Retina (tissue), 1 donor: ENCODE measurements at regions not wholly inside any gene's neighbourhood (a gene's known extent, or its start where the extent isn't known, plus 50 kb on each side); places are given as distances from the start of the nearest gene placed in this dataset.
"Not testable (repeated sequence)": the region's sequence is repeated elsewhere in the genome, so short reads cannot be mapped to it uniquely, and the experiment has no call there.

ENCODE experiments used
- DNase-seq: peaks from one replicate; pipeline ENCODE4 v3.0.0-alpha.2; 2016

DNA sequence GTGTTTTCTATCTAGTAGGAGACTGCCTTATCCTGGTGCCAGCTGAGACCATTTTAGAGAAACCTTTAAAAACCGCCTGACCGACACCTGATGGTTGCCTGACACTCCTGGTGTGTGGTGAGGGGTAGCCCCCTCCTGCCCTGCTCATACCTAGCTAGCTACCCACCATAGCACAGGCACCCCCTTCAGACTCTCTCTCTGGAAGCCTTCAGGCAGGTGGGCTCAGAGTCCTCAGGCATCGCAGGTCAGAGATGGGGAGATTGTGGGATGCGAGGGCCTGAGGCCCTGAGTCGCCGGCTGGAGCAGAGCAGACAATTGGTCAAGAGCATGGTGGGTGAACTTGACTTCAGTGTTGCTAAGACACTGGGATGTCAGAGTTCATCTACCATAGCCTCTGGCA is 424.6 kb downstream of the BRD1 start:
- no peak for DNase-seq

- DNase-seq: no peak
Measured at GRCh38 chr22:49402169-49402568, 425.5 kb downstream of the BRD1 start.

DNA sequence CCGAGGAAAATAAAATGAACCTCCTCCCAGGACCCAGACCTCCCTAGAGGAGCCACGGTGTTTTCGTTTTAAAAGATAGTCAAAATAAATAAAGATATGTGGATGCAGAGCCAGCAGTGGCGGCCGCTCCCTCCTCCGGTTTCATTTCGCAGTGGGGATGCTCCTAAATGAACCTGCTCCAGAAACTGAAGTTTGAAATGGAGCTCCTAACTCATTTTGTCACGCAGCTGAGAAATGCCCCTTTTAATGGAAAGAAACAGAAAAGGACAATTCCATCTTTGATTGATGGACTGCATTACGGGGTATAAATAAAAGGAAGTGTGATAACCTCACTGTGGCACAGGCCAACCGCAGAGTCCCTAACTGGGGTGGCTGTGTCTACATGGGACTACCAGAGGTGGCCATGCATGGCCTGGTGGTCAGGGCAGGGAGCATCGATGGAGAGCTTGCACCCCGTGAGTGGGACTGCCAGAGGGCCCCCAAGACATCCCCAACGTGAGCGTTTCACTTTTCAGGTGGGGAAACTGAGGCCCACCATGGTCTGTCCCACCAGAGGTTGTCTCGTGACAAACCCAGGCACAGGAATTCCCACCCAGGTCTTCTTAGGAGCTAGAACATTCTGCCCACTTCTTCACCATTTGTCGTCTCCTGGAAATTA is 426.6 kb downstream of the BRD1 start:
- no peak for DNase-seq

DNA sequence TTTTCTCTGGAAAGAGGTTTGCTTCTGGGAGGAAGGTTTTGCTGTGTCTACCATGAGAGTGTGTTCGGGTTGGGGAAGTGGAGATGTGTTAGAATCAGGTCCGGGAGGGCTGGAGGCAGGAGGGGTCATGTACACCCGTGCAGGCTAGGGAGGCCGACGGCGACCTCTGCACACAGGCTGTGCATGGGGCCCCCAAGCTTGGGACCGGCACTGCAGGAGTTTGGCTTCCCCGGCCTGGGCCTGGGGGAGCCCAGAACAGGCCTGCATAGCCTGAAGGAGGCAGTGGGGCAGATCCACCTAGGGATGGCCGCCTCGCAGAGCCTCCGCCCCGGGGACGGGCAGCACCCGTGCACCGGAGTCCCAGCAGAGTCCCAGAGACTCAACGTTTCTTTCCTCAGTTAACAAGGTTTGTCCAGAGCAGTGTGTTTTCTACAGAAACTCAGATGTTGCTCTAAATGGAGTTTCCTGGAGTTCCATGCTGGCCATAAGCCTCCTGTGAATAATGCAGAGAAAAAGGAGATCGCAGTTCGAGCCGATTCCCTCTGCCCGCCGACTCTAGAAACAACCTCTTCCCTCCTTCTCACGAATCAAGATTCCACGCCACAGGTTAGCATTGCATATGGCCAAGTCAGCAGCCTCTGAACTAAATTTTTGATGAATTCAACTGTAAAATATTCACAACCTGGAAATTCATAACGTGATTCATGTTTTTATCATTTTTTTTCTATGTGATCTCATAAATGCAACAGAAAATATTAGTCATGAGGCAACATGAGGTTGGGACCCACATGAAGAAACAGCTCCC is 427.3 kb downstream of the BRD1 start:
- DNase-seq: no peak

GRCh38 chr22:49398646-49399045 is 429.0 kb downstream of the BRD1 start:
- no peak for DNase-seq

DNA sequence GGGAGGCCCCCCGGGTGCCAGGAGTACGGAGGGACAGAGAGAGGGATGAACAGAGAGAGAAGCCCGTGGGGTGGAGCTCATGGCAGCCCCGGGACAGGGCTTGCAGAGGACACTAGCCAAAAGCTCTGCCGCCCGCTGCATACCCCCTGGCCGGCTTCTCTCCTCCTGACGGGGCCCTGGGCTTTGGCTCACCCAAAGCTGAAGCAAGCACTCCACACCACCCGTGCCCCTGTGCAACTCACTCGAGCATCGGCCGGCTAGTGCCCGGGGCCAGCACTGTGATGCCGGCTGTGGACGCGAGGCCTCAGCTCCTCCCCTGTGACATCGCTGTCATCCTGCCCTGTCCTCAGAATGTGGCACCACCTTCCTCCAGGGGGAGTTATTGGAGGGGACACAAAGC is 429.6 kb downstream of the BRD1 start:
- no peak for DNase-seq

DNA sequence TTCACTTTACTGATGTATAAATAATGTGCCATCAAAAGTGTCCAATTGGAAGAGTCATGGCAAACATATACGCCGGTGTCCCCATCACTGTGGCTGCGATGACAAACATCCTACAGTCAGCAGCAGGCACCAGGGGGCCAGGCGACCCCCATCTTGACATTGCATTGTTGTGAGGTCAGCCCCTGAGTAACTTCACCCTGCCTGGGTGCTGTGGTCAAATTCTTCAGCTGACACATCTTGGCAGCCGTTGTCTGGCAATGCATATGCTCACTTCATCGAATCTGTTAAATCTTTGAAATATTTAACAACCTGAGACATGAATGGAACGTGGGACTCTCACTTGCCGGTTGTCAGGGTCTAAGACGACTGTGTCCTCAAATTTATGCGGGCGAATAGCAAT is 430.9 kb downstream of the BRD1 start:
- DNase-seq: no peak

GRCh38 chr22:49395617-49396016 is 432.1 kb downstream of the BRD1 start:
- no peak for DNase-seq

DNA sequence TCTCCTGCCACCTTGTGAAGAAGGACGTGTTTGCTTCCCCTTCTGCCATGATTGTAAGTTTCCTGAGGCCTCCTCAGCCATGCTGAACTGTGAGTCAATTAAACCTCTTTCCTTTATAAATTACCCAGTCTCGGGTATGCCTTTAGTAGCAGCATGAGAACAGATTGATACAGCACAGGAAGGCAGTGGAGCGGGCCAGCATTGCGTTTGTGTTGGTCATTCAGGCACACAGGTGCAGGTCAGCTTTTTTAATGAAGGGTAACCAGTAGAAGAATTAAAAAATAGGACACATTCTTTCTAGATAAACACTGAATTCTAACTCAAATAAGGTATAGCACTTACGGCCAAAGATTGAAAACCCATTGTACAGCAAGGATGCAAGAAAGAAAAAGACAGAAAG is 432.6 kb downstream of the BRD1 start:
- not testable (repeated sequence) for DNase-seq

DNA sequence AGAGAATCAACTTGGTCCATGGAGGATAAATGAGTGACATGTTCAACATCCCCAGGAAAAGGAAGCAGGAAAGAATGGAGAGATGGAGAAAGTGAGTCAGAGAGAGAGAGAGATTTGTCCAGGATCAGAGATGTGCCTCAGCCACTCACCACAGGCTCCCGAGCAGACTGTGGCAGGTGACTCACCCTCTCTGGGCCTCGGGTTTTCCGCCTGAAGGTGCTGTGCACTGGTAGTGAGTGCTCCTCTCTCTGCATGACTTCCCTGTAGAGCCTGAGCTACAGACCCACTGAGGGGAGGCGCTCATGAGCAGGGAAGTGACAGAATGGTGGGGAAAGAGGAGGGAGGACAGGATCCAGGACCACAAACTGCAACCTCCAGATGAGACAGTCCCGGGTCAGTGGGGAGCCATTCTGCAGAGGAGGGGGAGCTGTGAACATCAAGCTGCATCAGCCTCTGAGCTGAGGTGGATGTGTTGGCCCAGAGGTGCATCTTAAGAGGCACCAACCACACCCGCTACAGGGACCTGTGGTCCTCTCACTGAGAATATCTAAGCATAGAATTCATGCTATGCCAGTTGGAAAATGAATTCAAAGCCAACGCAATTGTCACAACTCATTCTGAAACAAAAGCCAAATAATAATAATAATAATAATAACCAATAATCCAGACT is 433.4 kb downstream of the BRD1 start:
- DNase-seq: no peak

DNA sequence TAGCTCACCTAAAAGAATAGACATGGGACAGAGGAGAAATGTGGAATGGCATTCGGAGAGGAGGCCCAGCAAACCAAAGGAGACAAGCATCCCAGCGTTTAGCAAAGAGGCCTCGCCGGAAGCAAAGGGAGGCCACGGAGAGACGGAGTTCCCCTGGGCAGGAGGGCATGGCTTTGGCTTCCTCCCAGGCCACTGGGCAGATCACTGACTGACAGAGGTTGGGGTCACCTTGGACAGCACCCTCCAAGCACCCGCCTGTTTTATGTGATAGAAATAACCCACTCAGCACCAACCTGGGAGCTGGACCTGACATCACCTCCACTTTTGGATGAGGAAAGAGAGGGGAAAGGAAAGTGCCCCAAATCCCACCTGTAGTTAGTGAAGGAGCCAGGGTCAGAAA is 434.1 kb downstream of the BRD1 start:
- no peak for DNase-seq

DNA sequence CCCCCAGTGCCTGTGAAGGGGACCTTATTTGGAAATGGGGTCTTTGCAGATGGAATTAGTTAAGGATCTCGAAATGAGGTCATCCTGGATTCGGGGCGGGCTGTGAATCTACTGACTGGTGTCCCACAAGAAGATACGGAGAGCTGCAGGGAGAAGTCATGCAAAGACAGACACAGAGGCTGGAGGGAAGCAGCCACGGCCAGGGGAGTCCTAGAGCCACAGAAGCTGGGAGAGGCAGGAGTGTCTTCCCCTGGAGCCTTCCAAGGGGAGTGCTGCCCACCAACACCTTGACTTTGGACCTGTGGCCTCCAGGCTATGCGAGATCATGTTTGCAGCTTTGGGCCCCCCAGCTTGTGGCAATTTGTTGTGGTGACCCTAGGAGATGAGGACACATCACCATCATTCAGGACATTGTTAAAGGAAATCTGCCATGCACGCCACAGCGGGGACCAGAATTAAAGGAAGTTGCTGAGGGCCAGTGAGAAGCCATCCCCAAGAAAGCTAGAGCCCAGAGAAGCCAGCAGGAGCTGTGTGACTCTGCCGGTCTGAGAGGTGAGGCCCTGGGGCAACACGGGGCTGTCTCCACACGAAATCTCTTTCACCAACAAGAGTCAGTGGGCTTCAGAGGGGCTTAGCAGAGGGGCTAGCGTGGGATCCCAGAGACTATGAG is 434.7 kb downstream of the BRD1 start:
- DNase-seq: no peak

DNA sequence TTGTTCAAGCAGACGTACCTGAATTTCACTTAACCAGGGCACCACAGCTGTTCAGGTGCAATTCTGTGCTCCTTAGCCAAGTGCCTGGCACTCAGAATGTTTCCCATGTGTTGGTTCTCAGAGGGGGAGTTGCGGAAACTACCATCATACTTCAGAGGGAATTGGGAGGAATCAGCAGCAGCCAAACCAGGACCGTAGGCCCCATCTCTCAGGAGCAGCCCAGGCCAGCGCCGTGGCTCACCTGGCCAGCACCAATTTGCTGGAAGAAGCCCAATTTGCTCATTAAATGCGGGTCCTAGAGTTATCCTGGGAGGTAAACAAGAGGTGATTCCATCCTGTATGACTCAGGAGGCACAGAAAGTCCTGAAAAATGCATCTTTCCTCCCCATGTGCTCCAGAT is 435.4 kb downstream of the BRD1 start:
- DNase-seq: no peak

- DNase-seq: no peak
Measured at GRCh38 chr22:49391436-49391835, 436.2 kb downstream of the BRD1 start.

DNA sequence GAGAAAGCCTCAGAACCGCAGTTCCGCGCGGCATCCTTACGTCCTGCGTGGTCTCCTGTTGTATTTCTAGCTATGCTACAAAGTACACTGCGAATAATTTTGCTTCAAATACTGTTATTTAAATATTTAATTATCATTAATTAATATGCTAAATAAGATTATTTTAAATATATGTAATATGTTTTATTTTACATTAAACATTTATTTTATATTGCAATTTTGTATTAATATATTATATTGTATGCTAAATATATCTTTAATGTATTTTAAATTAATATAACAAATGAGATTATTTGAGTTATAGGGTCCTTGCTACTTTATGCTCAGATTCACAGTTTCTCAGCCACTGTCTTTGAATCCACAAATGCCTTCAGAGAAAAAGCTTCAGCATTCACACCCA is 436.7 kb downstream of the BRD1 start:
- no peak for DNase-seq

GRCh38 chr22:49383909-49384308 is 443.8 kb downstream of the BRD1 start:
- not testable (repeated sequence) for DNase-seq

DNA sequence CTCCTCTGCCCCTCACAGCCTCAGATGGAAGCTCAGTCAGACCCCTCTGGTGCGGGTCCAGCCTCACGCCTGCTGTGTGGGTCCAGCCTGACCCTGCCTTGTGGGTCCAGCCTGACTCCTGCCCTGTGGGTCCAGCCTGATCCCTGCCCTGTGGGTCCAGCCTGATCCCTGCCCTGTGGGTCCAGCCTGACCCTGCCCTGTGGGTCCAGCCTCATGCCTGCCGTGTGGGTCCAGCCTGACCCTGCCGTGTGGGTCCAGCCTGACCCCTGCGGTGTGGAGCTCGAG is 445.3 kb downstream of the BRD1 start:
- no peak for DNase-seq

- no peak for DNase-seq
Measured at GRCh38 chr22:49381595-49382450, 445.9 kb downstream of the BRD1 start.

DNA sequence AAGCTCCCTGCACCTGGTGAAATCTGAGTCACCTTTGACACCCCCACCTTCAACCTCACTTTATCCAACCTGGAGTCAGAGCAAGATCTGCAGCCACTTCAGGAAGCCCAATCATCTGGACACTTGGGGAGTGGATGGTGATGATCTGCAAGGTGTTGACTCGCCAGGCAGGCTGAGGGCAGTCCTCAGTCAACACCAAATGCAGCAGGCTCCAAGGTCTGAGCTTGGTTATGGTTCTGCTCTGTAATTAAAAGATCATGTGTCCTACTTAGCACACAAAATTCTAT is 446.9 kb downstream of the BRD1 start:
- DNase-seq: no peak

- no peak for DNase-seq
Measured at GRCh38 chr22:49380095-49380827, 447.4 kb downstream of the BRD1 start.

- DNase-seq: no peak
Measured at GRCh38 chr22:49377306-49377705, 450.4 kb downstream of the BRD1 start.

- DNase-seq: no peak
Measured at GRCh38 chr22:49373801-49374226, 453.9 kb downstream of the BRD1 start.
